Upper lobe of left lung (tissue), 6 donors: ENCODE measurements at regions not wholly inside any gene's neighbourhood (a gene's known extent, or its start where the extent isn't known, plus 50 kb on each side); places are given as distances from the start of the nearest gene placed in this dataset.

Source experiments
- ATAC-seq, 2 donors: fragments of 200-7000 bp; cut with Tn5 transposase; one replicate each; pipeline ENCODE4 v1.9.1; 2022; ENCODE audit warnings: mild to moderate bottlenecking in 2 of 2, moderate library complexity in 2 of 2; ENCODE audit not compliant: low FRiP score in 2 of 2
- DNase-seq, 2 donors: peaks; one replicate each; pipeline ENCODE4 v3.0.0-alpha.2; 2019 to 2020
- H3K27ac ChIP-seq, 4 donors: fragments of 200-600 bp; sonication (generic); one replicate each; pipeline ENCODE4 v1.5.1; 2016 to 2019
- H3K27me3 ChIP-seq, 4 donors: fragments of 200-600 bp; sonication (generic); one replicate each; pipeline ENCODE4 v1.5.1; 2017 to 2019
- H3K36me3 ChIP-seq, 4 donors: fragments of 200-600 bp; sonication (generic); one replicate each; pipeline ENCODE4 v1.5.1; 2016 to 2019
- H3K4me1 ChIP-seq, 4 donors: fragments of 200-600 bp; sonication (generic); one replicate each; pipeline ENCODE4 v1.5.1; 2018 to 2019
- H3K4me3 ChIP-seq, 4 donors: fragments of 200-600 bp; sonication (generic); one replicate each; pipeline ENCODE4 v1.5.1; 2017 to 2019; ENCODE audit warnings: mild to moderate bottlenecking in 2 of 4, moderate library complexity in 1 of 4
- H3K9me3 ChIP-seq, 4 donors: fragments of 200-600 bp; sonication (generic); one replicate each; pipeline ENCODE4 v1.5.1; 2018 to 2019
- EP300 ChIP-seq, 4 donors: sonication (generic); formaldehyde crosslinking; IDR thresholded peaks; one replicate each; pipeline ENCODE4 v1.5.1; 2017; ENCODE audit warnings: antibody characterized with exemption in 4 of 4, control low read depth in 2 of 4
- POLR2A ChIP-seq, 4 donors: fragments of 450-650 bp; IDR thresholded peaks; one replicate each; pipeline ENCODE4 v1.5.1; 2016 to 2017; ENCODE audit warnings: antibody characterized with exemption in 4 of 4, mild to moderate bottlenecking in 2 of 4
- POLR2AphosphoS5 ChIP-seq, 2 donors: sonication (generic); formaldehyde crosslinking; IDR thresholded peaks; one replicate each; pipeline ENCODE4 v1.5.1; 2017; ENCODE audit warnings: antibody characterized with exemption in 2 of 2
- WGBS, 2 donors: methylation state at CpG; one replicate each; pipeline ENCODE4 v1.1.5; 2017 to 2018; 5-methylcytosine and 5-hydroxymethylcytosine counted together
- TF ChIP-seq, protein P1 (sequence below), 6 experiments: fragments of 450-650 bp in 4 of 6; fragments of 200-600 bp in 2 of 6; sonication (generic) in 2 of 6; IDR thresholded peaks; one replicate each; pipeline ENCODE4 v1.5.1; 2016 to 2019; ENCODE audit warnings: antibody characterized with exemption in 6 of 6
- donor health status: DM: no; HTN: no; CAD: no; lungs with moderate emphysema.
- donor health status: DM: no; HTN: yes; CAD: no; lungs with severe emphysema.

DNA sequence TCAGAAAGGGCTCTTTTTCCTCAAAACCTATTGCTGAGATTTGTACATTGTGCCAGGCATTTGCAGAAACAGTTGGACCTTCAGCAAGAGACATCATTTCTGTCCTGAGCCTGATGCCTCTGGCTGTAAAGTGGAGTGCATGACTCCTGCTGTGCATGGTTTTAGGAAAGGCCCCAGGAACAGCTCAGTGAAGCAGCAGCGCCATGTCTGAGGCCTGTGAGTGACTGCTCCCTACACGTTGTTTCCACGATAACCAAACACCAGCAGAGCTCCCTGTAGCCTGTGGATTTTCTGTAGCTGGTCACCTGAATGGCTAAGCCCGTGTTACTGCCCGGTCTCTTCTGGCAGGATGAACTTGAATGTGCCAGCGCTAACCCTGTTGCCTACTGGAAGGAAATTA lies 232.5 kb downstream of the TFAP2C start:
- Histone ChIP-seq H3K4me1 (peaks cover 0 to 5% (median 0%) of the 10 kb centered on the region in 4 donors), H3K27me3 (no peaks in the 10 kb centered on the region), H3K27ac (no peak overlapping the region), H3K9me3 (no peaks in the 10 kb centered on the region), H3K4me3 (no peak overlapping the region), H3K36me3 (no peaks in the 10 kb centered on the region)
- DNase-seq (no peak), ATAC-seq (no peak)
- WGBS, 2 donors = 34 to 38% methylated on average over 6 of the region's 6 CpGs
- TF ChIP-seq, protein P1, sequence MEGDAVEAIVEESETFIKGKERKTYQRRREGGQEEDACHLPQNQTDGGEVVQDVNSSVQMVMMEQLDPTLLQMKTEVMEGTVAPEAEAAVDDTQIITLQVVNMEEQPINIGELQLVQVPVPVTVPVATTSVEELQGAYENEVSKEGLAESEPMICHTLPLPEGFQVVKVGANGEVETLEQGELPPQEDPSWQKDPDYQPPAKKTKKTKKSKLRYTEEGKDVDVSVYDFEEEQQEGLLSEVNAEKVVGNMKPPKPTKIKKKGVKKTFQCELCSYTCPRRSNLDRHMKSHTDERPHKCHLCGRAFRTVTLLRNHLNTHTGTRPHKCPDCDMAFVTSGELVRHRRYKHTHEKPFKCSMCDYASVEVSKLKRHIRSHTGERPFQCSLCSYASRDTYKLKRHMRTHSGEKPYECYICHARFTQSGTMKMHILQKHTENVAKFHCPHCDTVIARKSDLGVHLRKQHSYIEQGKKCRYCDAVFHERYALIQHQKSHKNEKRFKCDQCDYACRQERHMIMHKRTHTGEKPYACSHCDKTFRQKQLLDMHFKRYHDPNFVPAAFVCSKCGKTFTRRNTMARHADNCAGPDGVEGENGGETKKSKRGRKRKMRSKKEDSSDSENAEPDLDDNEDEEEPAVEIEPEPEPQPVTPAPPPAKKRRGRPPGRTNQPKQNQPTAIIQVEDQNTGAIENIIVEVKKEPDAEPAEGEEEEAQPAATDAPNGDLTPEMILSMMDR (IDR thresholded peaks at IDR 0.05) = no peak
- no peak for TF ChIP-seq POLR2AphosphoS5 (IDR thresholded peaks at IDR 0.05)

DNA sequence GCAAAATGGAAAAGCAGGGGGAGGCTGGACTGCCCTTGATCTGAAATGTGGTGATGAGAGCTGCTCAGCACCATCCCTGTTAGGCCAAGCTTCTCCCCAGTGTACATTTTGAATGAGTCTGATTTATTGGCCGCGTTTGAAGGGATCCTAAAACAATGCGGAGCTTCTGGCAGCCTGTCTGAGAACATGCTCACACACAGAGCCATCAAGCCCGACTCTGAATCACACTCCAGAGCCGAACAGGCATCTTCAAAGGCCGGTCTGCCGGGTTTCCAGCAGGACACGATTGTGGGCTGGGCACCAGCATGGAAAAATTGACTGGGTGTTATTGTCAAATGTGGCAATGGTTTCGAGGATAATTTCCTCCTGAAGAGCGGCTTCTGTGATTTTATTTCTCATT lies 235.9 kb downstream of the TFAP2C start:
- H3K4me3 ChIP-seq = no peak overlapping the region
- no peak for DNase-seq
- no peaks in the 10 kb centered on the region for H3K36me3 ChIP-seq
- peaks cover 0 to 7% (median 2%) of the 10 kb centered on the region in 4 donors for H3K9me3 ChIP-seq
- ATAC-seq = no peak
- no peak overlapping the region for H3K27ac ChIP-seq
- WGBS, 2 donors = 52 to 64% methylated on average over 5 to 10 of the region's 10 CpGs
- no peaks in the 10 kb centered on the region for H3K27me3 ChIP-seq
- TF ChIP-seq POLR2A (IDR thresholded peaks at IDR 0.05) (no peak), EP300 (IDR thresholded peaks at IDR 0.05) (no peak), POLR2AphosphoS5 (IDR thresholded peaks at IDR 0.05) (no peak)
- TF ChIP-seq, protein P1 (IDR thresholded peaks at IDR 0.05) = no peak
- peaks cover 0 to 2% (median 0%) of the 10 kb centered on the region in 4 donors for H3K4me1 ChIP-seq

DNA sequence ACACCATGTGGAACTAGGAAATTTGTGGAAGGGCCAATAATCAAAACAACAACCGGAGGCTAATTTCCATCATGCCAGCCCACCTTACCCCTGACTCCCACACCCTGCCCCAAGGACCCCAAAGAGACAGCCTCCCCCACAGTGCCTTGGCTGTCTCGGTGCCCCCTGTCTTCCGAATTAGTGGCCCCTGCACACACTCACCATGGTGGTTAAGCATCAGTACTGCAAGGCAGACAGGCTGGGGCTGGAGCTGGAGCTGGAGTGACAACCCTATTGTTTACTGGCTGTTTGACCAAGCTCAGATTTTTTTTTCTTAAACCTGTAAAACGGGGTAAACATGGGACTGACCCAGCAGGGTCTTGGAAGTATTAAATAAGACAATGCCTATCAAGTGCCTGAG lies 238.0 kb downstream of the TFAP2C start:
- ATAC-seq = no peak
- TF ChIP-seq EP300 (IDR thresholded peaks at IDR 0.05) (no peak), POLR2A (IDR thresholded peaks at IDR 0.05) (no peak), POLR2AphosphoS5 (IDR thresholded peaks at IDR 0.05) (no peak)
- TF ChIP-seq, protein P1 (IDR thresholded peaks at IDR 0.05) = no peak
- Histone ChIP-seq H3K36me3 (no peaks in the 10 kb centered on the region), H3K27me3 (no peaks in the 10 kb centered on the region), H3K9me3 (peaks cover 0 to 7% (median 2%) of the 10 kb centered on the region in 4 donors), H3K27ac (no peak overlapping the region), H3K4me1 (no peaks in the 10 kb centered on the region), H3K4me3 (no peak overlapping the region)
- WGBS, 2 donors = 62 to 67% methylated on average over 4 of the region's 4 CpGs
- DNase-seq = no peak

DNA sequence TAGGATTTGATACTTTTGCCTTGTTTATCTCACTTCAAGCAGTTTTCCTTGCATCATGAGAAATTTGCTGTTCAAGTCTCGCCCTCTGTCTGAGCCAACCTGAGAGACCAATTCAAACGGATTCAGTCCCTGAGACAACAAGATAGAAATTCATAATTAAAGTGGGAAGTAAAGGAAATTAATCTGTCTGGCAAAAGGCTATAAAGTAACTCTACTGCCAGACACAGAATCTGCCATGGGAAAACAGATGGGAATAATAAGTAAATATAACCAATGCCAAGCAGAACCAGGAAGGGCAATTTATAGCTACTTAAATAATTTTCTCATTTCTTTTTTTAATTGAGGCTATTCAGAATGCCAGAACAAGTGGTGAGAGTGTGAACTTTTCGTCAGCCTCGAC lies 239.6 kb downstream of the TFAP2C start:
- Histone ChIP-seq H3K4me3 (no peak overlapping the region), H3K36me3 (no peaks in the 10 kb centered on the region), H3K27ac (no peak overlapping the region), H3K27me3 (no peaks in the 10 kb centered on the region), H3K4me1 (no peaks in the 10 kb centered on the region), H3K9me3 (peaks cover 0 to 7% (median 2%) of the 10 kb centered on the region in 4 donors)
- DNase-seq (no peak), ATAC-seq (no peak)
- WGBS, 2 donors = 74 to 78% methylated on average over 4 of the region's 4 CpGs
- TF ChIP-seq POLR2AphosphoS5 (IDR thresholded peaks at IDR 0.05) (no peak), POLR2A (IDR thresholded peaks at IDR 0.05) (no peak), EP300 (IDR thresholded peaks at IDR 0.05) (no peak)
- TF ChIP-seq, protein P1 (IDR thresholded peaks at IDR 0.05) = no peak

DNA sequence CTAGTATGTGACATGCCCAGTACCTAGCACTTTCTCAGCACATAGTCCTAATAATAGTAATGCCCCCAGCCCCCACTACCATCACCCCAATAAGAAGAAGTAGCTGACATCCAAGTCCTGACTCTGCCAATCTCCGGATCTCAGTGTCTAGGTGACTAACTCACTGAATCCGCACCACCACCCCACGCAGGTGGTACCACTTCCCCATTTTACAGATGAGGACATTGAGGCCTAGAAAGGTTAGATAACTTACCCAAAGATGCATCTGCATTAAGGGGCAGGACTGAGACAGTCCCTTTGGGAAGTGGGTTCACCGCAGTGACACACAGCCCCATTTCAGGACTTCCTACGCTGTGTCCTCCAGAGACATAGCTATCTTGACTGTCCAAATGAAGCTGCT lies 241.2 kb downstream of the TFAP2C start:
- Histone ChIP-seq H3K27me3 (no peaks in the 10 kb centered on the region), H3K4me3 (no peak overlapping the region), H3K36me3 (no peaks in the 10 kb centered on the region), H3K9me3 (peaks cover 0 to 7% (median 2%) of the 10 kb centered on the region in 4 donors), H3K4me1 (no peaks in the 10 kb centered on the region), H3K27ac (no peak overlapping the region)
- 92 to 93% methylated on average over 5 of the region's 5 CpGs for WGBS, 2 donors
- TF ChIP-seq, protein P1 (IDR thresholded peaks at IDR 0.05) = no peak
- no peak for TF ChIP-seq EP300 (IDR thresholded peaks at IDR 0.05)
- no peak for TF ChIP-seq POLR2A (IDR thresholded peaks at IDR 0.05)
- no peak for TF ChIP-seq POLR2AphosphoS5 (IDR thresholded peaks at IDR 0.05)
- DNase-seq = no peak
- ATAC-seq = no peak
